ENCODE measurements at regions not wholly inside any gene's neighbourhood (a gene's known extent, or its start where the extent isn't known, plus 50 kb on each side); places are given as distances from the start of the nearest gene placed in this dataset.

DNA sequence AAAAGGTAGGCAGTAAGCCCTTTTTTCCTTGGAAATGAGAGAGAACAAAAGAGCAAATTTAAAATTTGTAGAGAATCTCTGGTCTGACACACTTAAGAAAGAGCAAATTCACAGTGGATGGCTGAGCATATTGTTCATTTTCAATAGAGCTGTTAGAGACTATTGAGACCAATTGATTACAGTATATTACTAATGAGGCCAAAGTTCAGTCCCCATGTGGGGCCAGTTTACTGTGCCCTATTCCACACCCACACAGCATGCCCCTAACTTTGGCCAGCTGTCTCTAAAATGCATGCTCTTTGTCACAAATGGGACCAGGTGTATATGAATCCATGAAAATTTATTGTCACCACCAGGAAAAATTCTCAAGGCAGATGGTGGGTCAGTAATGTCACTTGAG, 470.5 kb downstream of the PCDH7 start:
- CTCF ChIA-PET, result no interaction called here
- H3K36me3 ChIP-seq (ENCODE audit: insufficient read depth, low read length, poor library complexity, severe bottlenecking), result no peaks in the 10 kb centered on the region
- TF ChIP-seq, protein P1, sequence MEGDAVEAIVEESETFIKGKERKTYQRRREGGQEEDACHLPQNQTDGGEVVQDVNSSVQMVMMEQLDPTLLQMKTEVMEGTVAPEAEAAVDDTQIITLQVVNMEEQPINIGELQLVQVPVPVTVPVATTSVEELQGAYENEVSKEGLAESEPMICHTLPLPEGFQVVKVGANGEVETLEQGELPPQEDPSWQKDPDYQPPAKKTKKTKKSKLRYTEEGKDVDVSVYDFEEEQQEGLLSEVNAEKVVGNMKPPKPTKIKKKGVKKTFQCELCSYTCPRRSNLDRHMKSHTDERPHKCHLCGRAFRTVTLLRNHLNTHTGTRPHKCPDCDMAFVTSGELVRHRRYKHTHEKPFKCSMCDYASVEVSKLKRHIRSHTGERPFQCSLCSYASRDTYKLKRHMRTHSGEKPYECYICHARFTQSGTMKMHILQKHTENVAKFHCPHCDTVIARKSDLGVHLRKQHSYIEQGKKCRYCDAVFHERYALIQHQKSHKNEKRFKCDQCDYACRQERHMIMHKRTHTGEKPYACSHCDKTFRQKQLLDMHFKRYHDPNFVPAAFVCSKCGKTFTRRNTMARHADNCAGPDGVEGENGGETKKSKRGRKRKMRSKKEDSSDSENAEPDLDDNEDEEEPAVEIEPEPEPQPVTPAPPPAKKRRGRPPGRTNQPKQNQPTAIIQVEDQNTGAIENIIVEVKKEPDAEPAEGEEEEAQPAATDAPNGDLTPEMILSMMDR (conservative IDR thresholded peaks at IDR 0.05; ENCODE audit: low read depth, low read length), result no peak
- TF ChIP-seq EZH2 (IDR thresholded peaks at IDR 0.05; ENCODE audit: borderline replicate concordance, low read depth, low read length, poor library complexity, severe bottlenecking), result no peak
- H3K4me3 ChIP-seq (ENCODE audit: low read depth, low read length, poor library complexity, severe bottlenecking), result no peak overlapping the region
- BruUV-seq (replicated peaks), result no TSS peak
- POLR2A ChIA-PET (ENCODE audit: low non-redundant PET), result no interaction called here
- peaks cover 6% of the 10 kb centered on the region for H3K9me3 ChIP-seq (ENCODE audit: low read depth, low read length, poor library complexity, severe bottlenecking)
- peaks cover 35% of the 10 kb centered on the region for H3K4me1 ChIP-seq (ENCODE audit: insufficient read depth, low read length, poor library complexity, severe bottlenecking)
- H3K27ac ChIP-seq (ENCODE audit: low read depth, low read length, poor library complexity, severe bottlenecking), result no peak overlapping the region
- DNase-seq (ENCODE audit: low spot score), result no peak
- H3K27me3 ChIP-seq (replicated peaks; ENCODE audit: insufficient read depth, low read depth, low read length, poor library complexity), result no peaks in the 10 kb centered on the region
- intact Hi-C loops (cut with micrococcal nuclease; ENCODE audit: unreplicated experiment), result loop anchor here (10.0 kb wide), 1 partner anchor 216 kb away; no protein-coding TSS in a partner anchor

GRCh38 chr4:31192341-31192740, 472.2 kb downstream of the PCDH7 start:
- intact Hi-C loops (cut with micrococcal nuclease; ENCODE audit: unreplicated experiment), result loop anchor here (10.0 kb wide), 1 partner anchor 218 kb away; no protein-coding TSS in a partner anchor
- TF ChIP-seq EZH2 (IDR thresholded peaks at IDR 0.05; ENCODE audit: borderline replicate concordance, low read depth, low read length, poor library complexity, severe bottlenecking), result no peak
- TF ChIP-seq, protein P1 (conservative IDR thresholded peaks at IDR 0.05; ENCODE audit: low read depth, low read length), result no peak
- H3K36me3 ChIP-seq (ENCODE audit: insufficient read depth, low read length, poor library complexity, severe bottlenecking), result no peaks in the 10 kb centered on the region
- H3K27ac ChIP-seq (ENCODE audit: low read depth, low read length, poor library complexity, severe bottlenecking), result no peak overlapping the region
- H3K4me3 ChIP-seq (ENCODE audit: low read depth, low read length, poor library complexity, severe bottlenecking), result no peak overlapping the region
- no TSS peak for BruUV-seq (replicated peaks)
- peaks cover 28% of the 10 kb centered on the region for H3K4me1 ChIP-seq (ENCODE audit: insufficient read depth, low read length, poor library complexity, severe bottlenecking)
- H3K27me3 ChIP-seq (replicated peaks; ENCODE audit: insufficient read depth, low read depth, low read length, poor library complexity), result no peaks in the 10 kb centered on the region
- CTCF ChIA-PET, result no interaction called here
- POLR2A ChIA-PET (ENCODE audit: low non-redundant PET), result no interaction called here
- no peak for DNase-seq (ENCODE audit: low spot score)
- no peaks in the 10 kb centered on the region for H3K9me3 ChIP-seq (ENCODE audit: low read depth, low read length, poor library complexity, severe bottlenecking)

- DNase-seq (ENCODE audit: low spot score), result peak; percentile 18
- Histone ChIP-seq H3K4me1 (ENCODE audit: insufficient read depth, low read length, poor library complexity, severe bottlenecking) (peaks cover 17% of the 10 kb centered on the region), H3K36me3 (ENCODE audit: insufficient read depth, low read length, poor library complexity, severe bottlenecking) (no peaks in the 10 kb centered on the region), H3K27me3 (replicated peaks; ENCODE audit: insufficient read depth, low read depth, low read length, poor library complexity) (no peaks in the 10 kb centered on the region), H3K27ac (ENCODE audit: low read depth, low read length, poor library complexity, severe bottlenecking) (no peak overlapping the region), H3K4me3 (ENCODE audit: low read depth, low read length, poor library complexity, severe bottlenecking) (no peak overlapping the region), H3K9me3 (ENCODE audit: low read depth, low read length, poor library complexity, severe bottlenecking) (no peaks in the 10 kb centered on the region)
- BruUV-seq (replicated peaks), result no TSS peak
- POLR2A ChIA-PET (ENCODE audit: low non-redundant PET), result no interaction called here
- CTCF ChIA-PET, result no interaction called here
- intact Hi-C loops (cut with micrococcal nuclease; ENCODE audit: unreplicated experiment), result loop anchor here (10.0 kb wide), 1 partner anchor 219 kb away; no protein-coding TSS in a partner anchor
- TF ChIP-seq EZH2 (IDR thresholded peaks at IDR 0.05; ENCODE audit: borderline replicate concordance, low read depth, low read length, poor library complexity, severe bottlenecking), result no peak
- TF ChIP-seq, protein P1 (conservative IDR thresholded peaks at IDR 0.05; ENCODE audit: low read depth, low read length), result no peak
Measured at GRCh38 chr4:31193521-31193920, 473.4 kb downstream of the PCDH7 start.
